NCI-H345 (cell line): ENCODE measurements at regions not wholly inside any gene's neighbourhood (a gene's known extent, or its start where the extent isn't known, plus 50 kb on each side); places are given as distances from the start of the nearest gene placed in this dataset.
"Not testable (repeated sequence)": the region's sequence is repeated elsewhere in the genome, so short reads cannot be mapped to it uniquely, and the experiment has no call there.

Experiments
- DNase-seq: peaks from one replicate; lab custom pipeline; 2025; lab: John Stamatoyannopoulos, UW

GRCh38 chr4:100906973-100907372, 389.2 kb upstream of the EMCN start:
- no peak for DNase-seq

- not testable (repeated sequence) for DNase-seq
Measured at GRCh38 chr4:100900945-100901344, 383.1 kb upstream of the EMCN start.

GRCh38 chr4:100900134-100900533, 382.3 kb upstream of the EMCN start:
- DNase-seq = no peak

- DNase-seq = peak; percentile 49
Measured at GRCh38 chr4:100898844-100899243, 381.0 kb upstream of the EMCN start.

GRCh38 chr4:100895556-100896197, 377.9 kb upstream of the EMCN start:
- no peak for DNase-seq

GRCh38 chr4:100894339-100894870, 376.6 kb upstream of the EMCN start:
- no peak for DNase-seq

- DNase-seq = no peak
Measured at GRCh38 chr4:100891808-100892207, 374.0 kb upstream of the EMCN start.

- no peak for DNase-seq
Measured at GRCh38 chr4:100889898-100890297, 372.1 kb upstream of the EMCN start.

GRCh38 chr4:100889401-100889800, 371.6 kb upstream of the EMCN start:
- no peak for DNase-seq

- no peak for DNase-seq
Measured at GRCh38 chr4:100882661-100883060, 364.8 kb upstream of the EMCN start.

- no peak for DNase-seq
Measured at GRCh38 chr4:100881283-100881682, 363.5 kb upstream of the EMCN start.

GRCh38 chr4:100880011-100880410, 362.2 kb upstream of the EMCN start:
- no peak for DNase-seq

GRCh38 chr4:100879471-100879870, 361.6 kb upstream of the EMCN start:
- no peak for DNase-seq

GRCh38 chr4:100876546-100876945, 358.7 kb upstream of the EMCN start:
- no peak for DNase-seq

- DNase-seq = no peak
Measured at GRCh38 chr4:100875296-100876068, 357.7 kb upstream of the EMCN start.

GRCh38 chr4:100872811-100873210, 355.0 kb upstream of the EMCN start:
- no peak for DNase-seq

GRCh38 chr4:100870940-100871772, 353.3 kb upstream of the EMCN start:
- DNase-seq = no peak

- DNase-seq = no peak
Measured at GRCh38 chr4:100869276-100869675, 351.5 kb upstream of the EMCN start.

- peak; percentile 79 for DNase-seq
Measured at GRCh38 chr4:100868281-100868680, 350.5 kb upstream of the EMCN start.

GRCh38 chr4:100852326-100852725, 334.5 kb upstream of the EMCN start:
- DNase-seq = no peak

GRCh38 chr4:100849319-100849718, 331.5 kb upstream of the EMCN start:
- no peak for DNase-seq

- DNase-seq = no peak
Measured at GRCh38 chr4:100848841-100849240, 331.0 kb upstream of the EMCN start.

- DNase-seq = no peak
Measured at GRCh38 chr4:100843910-100844309, 326.1 kb upstream of the EMCN start.
